ENCODE measurements at regions not wholly inside any gene's neighbourhood (a gene's known extent, or its start where the extent isn't known, plus 50 kb on each side); places are given as distances from the start of the nearest gene placed in this dataset.

DNA sequence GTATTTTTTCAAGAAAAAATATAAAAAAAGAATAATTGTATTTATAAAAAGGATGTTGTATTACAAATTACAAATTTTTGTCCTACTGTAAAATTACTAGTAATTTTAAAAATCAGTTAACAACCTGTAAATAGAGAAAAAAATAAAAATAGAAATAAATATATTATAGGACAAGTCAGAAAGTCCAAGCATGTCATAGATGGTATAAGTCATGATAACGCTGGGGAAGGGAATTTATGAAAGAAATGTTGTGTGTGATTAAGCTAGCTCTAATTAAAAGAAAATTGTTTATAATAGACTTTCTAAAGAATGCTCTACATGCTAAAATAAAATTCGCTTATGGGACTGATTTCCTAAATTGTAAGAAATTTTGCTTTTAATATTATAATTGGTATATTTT, 2329.9 kb downstream of the ARAP2 start (continued):
- TF ChIP-seq NANOG (IDR thresholded peaks at IDR 0.05; ENCODE audit: insufficient read depth, low read depth, low read length, poor library complexity, severe bottlenecking) (no peak), RFX5 (IDR thresholded peaks at IDR 0.05; ENCODE audit: borderline replicate concordance, low read depth, low read length) (no peak), TBP (IDR thresholded peaks at IDR 0.05; ENCODE audit: low read depth, low read length) (no peak)
